ENCODE measurements at regions not wholly inside any gene's neighbourhood (a gene's known extent, or its start where the extent isn't known, plus 50 kb on each side); places are given as distances from the start of the nearest gene placed in this dataset.

GRCh38 chr16:9627427-9627826 lies 536.0 kb downstream of the HAPSTR1 start (continued):
- no peak for TF ChIP-seq AFF4 (CRISPR knock-in tag; IDR thresholded peaks at IDR 0.05; ENCODE audit: borderline replicate concordance)
- TF ChIP-seq TCF7 (CRISPR knock-in tag; IDR thresholded peaks at IDR 0.05; ENCODE audit: low read depth), result no peak
- no peak for TF ChIP-seq JAZF1 (CRISPR knock-in tag; IDR thresholded peaks at IDR 0.05)
- TF ChIP-seq CBFB (CRISPR knock-in tag; IDR thresholded peaks at IDR 0.05; ENCODE audit: low read depth), result no peak
- no peak for TF ChIP-seq NFE2L1 (CRISPR knock-in tag; IDR thresholded peaks at IDR 0.05)
- no peak for TF ChIP-seq NFATC4 (CRISPR knock-in tag; IDR thresholded peaks at IDR 0.05)
- TF ChIP-seq SMAD4 (CRISPR knock-in tag; IDR thresholded peaks at IDR 0.05), result no peak
- TF ChIP-seq PREB (CRISPR knock-in tag; IDR thresholded peaks at IDR 0.05; ENCODE audit: borderline replicate concordance), result no peak
- TF ChIP-seq FOXP1 (CRISPR knock-in tag; IDR thresholded peaks at IDR 0.05; ENCODE audit: borderline replicate concordance), result no peak
- TF ChIP-seq FOXP4 (CRISPR knock-in tag; IDR thresholded peaks at IDR 0.05), result no peak
- TF ChIP-seq OVOL2 (CRISPR knock-in tag; IDR thresholded peaks at IDR 0.05; ENCODE audit: borderline replicate concordance), result no peak
- no peak for TF ChIP-seq E2F4 (CRISPR knock-in tag; IDR thresholded peaks at IDR 0.05; ENCODE audit: borderline replicate concordance, low read depth)
- no peak for TF ChIP-seq NR3C1 (CRISPR knock-in tag; conservative IDR thresholded peaks at IDR 0.05; ENCODE audit: low read depth)
- no peak for TF ChIP-seq EMX1 (CRISPR knock-in tag; IDR thresholded peaks at IDR 0.05)

- H3K36me3 Mint-ChIP-seq, result peaks cover 26% of the 10 kb centered on the region
- peaks cover 3% of the 10 kb centered on the region; the same call in 1 of the 2 replicates for H3K27me3 Mint-ChIP-seq (ENCODE audit: low read depth)
- H3K4me3 Mint-ChIP-seq, result no peak overlapping the region
- H3K4me1 Mint-ChIP-seq, result no peaks in the 10 kb centered on the region
- DNase-seq (ENCODE audit: low spot score) (no peak), ATAC-seq (no peak)
- ChIA-PET POLR2A (no interaction called here), CTCF (no interaction called here)
- peaks cover 26% of the 10 kb centered on the region for H3K9me3 Mint-ChIP-seq
- H3K27ac Mint-ChIP-seq, result no peak overlapping the region
- no peak for TF ChIP-seq TCF7 (CRISPR knock-in tag; IDR thresholded peaks at IDR 0.05; ENCODE audit: low read depth)
- TF ChIP-seq ZNF671 (CRISPR knock-in tag; IDR thresholded peaks at IDR 0.05), result no peak
- no peak for TF ChIP-seq NFYB (CRISPR knock-in tag; conservative IDR thresholded peaks at IDR 0.05; ENCODE audit: low read depth)
- TF ChIP-seq FOXP4 (CRISPR knock-in tag; IDR thresholded peaks at IDR 0.05), result no peak
- TF ChIP-seq ERG (CRISPR knock-in tag; IDR thresholded peaks at IDR 0.05), result no peak
- no peak for TF ChIP-seq PRRX2 (CRISPR knock-in tag; IDR thresholded peaks at IDR 0.05)
- TF ChIP-seq NFE2L1 (CRISPR knock-in tag; IDR thresholded peaks at IDR 0.05), result no peak
- no peak for TF ChIP-seq IRF1 (CRISPR knock-in tag; IDR thresholded peaks at IDR 0.05)
- TF ChIP-seq GRHL2 (CRISPR knock-in tag; IDR thresholded peaks at IDR 0.05; ENCODE audit: insufficient replicate concordance, severe bottlenecking), result no peak
- no peak for TF ChIP-seq ATF2 (CRISPR knock-in tag; IDR thresholded peaks at IDR 0.05; ENCODE audit: borderline replicate concordance, low read depth)
These were observed 538.7 kb downstream of the HAPSTR1 start for GRCh38 chr16:9630119-9630518.

All from WTC11 (cell line).